ENCODE measurements at regions not wholly inside any gene's neighbourhood (a gene's known extent, or its start where the extent isn't known, plus 50 kb on each side); places are given as distances from the start of the nearest gene placed in this dataset.
"Not testable (repeated sequence)": the region's sequence is repeated elsewhere in the genome, so short reads cannot be mapped to it uniquely, and the experiment has no call there.

DNA sequence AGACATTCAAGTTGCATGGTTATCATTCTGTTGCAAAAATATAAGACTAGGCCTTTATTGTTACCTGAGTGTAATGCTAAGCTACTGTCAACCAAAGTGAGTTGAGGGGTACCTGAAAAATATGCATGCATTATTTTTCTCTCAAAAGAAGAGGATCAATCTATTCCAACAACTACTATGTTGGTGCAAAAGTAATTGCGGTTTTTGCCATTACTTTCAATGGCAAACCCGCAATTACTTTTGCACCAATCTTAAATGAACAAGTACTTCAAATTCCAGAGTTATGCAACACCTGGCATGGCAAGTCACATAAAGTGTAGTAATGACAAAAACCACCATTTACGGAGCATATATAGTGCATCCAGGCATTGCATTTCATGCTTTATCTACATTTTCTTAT lies 307.0 kb upstream of the NOX3 start:
- no peak for DNase-seq (ENCODE audit: low read depth in 4 of 4, low spot score in 3 of 4)

GRCh38 chr6:155755452-155755851 lies 299.8 kb upstream of the NOX3 start:
- no peak for DNase-seq (ENCODE audit: low read depth in 4 of 4, low spot score in 3 of 4)

GRCh38 chr6:155748778-155749177 lies 293.1 kb upstream of the NOX3 start:
- not testable (repeated sequence) for DNase-seq (ENCODE audit: low read depth in 4 of 4, low spot score in 3 of 4)

DNA sequence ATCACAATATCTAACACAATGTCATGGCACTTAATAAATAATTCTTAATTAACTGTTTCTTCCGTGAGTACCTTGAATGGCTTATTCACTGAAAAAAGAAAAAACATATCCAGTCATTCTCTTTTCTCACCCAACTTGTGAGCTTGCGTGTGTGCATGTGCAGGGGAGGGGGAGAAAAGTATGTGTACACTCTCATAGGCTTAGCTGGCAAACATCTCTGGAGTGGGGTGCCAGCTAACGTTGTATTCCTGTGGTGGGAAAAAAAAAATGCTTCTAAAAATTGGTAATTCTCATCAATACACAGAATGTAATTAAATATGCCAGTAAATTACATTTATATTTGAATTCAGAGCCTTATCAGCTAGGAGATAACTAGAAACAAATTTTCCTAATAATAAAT lies 291.9 kb upstream of the NOX3 start:
- no peak for DNase-seq (ENCODE audit: low read depth in 4 of 4, low spot score in 3 of 4)

GRCh38 chr6:155740781-155741399 lies 285.3 kb upstream of the NOX3 start:
- DNase-seq (ENCODE audit: low read depth in 4 of 4, low spot score in 3 of 4): no peak

DNA sequence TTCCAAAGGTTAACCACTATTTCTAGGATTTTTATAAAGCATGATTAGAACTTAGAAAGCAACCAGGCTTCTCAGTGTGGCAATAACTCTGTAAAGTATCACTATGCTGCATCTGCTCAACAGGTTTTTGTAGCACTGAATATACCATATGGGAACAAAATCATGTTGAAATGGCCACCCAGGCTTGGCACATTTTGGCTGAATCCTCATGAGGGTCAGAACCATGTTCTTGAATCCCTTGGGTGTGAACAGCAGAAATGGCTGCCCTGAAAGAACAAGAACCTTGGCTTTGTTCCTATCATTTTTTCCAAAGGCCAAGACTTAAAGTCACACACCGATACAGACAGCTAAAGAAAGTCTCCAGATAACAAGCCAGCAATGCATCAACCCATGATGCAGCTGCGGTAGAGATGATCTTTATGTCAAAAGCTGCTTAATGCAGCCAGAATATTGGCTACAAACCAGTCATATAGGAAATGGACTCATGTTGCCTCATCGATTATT lies 283.0 kb upstream of the NOX3 start:
- no peak for DNase-seq (ENCODE audit: low read depth in 4 of 4, low spot score in 3 of 4)

- no peak for DNase-seq (ENCODE audit: low read depth in 4 of 4, low spot score in 3 of 4)
Observed at GRCh38 chr6:155717374-155717773, 261.7 kb upstream of the NOX3 start.

DNA sequence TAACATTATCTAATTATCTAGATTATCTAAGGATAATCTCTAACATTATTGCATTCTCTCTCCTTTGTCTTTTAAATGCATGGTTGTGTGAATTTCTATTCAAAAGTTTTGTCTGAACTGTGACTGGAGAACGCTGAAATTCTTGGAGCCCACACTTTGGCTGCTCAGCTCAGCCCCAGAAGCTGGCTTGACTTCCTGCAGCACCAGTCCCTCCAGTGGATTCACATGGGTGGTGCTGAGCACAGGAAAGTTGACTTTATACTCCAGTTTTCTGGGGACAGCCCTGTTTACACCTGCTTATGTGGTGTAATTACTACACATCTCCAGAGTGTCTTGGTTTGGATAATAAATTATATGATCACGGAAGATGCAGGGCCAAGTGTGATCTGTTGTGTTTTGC lies 255.1 kb upstream of the NOX3 start:
- DNase-seq (ENCODE audit: low read depth in 4 of 4, low spot score in 3 of 4): no peak

- no peak for DNase-seq (ENCODE audit: low read depth in 4 of 4, low spot score in 3 of 4)
Observed at GRCh38 chr6:155709262-155709661, 253.6 kb upstream of the NOX3 start.

GRCh38 chr6:155708100-155708499 lies 252.5 kb upstream of the NOX3 start:
- no peak for DNase-seq (ENCODE audit: low read depth in 4 of 4, low spot score in 3 of 4)

DNA sequence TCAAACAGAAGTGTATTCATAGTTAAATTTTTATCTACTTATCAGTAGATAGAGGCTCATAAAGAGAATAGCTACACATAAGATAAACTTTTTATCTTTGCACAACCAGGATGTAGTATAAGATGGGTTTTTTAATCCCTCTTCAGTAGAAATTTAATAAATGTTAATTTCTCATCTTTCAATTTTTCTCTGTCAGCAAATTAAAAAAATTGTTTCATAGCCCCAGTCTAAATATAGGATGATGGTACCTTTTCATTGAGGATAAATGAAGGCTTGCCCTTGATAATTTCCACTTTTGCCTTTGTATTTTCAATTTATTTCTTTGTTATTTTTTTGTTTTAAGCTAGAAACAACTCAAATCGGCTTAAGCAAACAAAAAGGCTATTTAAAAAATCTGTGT lies 251.2 kb upstream of the NOX3 start:
- no peak for DNase-seq (ENCODE audit: low read depth in 4 of 4, low spot score in 3 of 4)

DNA sequence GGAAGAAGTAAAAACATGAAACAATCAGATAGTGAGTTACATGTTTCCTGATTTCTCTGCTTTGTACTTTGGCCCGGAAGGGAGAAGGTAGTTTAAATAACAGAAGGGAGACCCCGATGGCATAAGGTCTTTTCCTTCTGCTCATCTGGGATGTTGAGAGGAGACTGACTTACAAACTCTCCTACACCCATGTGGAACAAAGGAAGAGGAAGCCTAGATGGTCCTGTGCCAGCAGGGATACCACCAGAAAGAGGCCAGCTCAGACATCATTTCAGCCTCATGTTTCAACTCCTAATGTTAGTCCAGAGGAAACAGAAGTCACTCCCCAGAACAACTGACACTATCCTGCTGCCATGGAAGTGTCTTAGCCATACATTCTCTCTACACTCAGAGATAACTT lies 250.7 kb upstream of the NOX3 start:
- DNase-seq (ENCODE audit: low read depth in 4 of 4, low spot score in 3 of 4): no peak

DNA sequence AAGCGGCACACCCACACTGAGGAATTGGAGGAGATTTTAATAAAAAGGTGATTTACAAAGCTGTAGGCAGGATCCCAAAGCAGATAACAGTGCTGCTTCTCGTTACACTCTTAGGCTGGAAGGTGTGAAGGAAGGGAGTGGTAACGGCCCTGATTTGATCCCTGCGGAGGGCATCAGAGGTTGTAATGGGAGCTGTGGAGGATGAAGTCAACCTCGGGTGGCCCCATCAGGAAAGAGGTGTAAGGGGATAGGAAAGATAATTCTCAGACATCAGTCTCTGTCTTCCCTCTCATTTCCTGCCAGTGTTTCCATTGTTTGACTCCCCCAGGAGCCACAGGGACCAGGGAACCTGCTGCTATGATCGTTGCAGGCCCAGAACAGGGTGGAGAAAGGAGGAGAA lies 245.7 kb upstream of the NOX3 start:
- no peak for DNase-seq (ENCODE audit: low read depth in 4 of 4, low spot score in 3 of 4)

- DNase-seq (ENCODE audit: low read depth in 4 of 4, low spot score in 3 of 4): no peak
Observed at GRCh38 chr6:155695495-155695894, 239.9 kb upstream of the NOX3 start.

- no peak for DNase-seq (ENCODE audit: low read depth in 4 of 4, low spot score in 3 of 4)
Observed at GRCh38 chr6:155694419-155694790, 238.8 kb upstream of the NOX3 start.

DNA sequence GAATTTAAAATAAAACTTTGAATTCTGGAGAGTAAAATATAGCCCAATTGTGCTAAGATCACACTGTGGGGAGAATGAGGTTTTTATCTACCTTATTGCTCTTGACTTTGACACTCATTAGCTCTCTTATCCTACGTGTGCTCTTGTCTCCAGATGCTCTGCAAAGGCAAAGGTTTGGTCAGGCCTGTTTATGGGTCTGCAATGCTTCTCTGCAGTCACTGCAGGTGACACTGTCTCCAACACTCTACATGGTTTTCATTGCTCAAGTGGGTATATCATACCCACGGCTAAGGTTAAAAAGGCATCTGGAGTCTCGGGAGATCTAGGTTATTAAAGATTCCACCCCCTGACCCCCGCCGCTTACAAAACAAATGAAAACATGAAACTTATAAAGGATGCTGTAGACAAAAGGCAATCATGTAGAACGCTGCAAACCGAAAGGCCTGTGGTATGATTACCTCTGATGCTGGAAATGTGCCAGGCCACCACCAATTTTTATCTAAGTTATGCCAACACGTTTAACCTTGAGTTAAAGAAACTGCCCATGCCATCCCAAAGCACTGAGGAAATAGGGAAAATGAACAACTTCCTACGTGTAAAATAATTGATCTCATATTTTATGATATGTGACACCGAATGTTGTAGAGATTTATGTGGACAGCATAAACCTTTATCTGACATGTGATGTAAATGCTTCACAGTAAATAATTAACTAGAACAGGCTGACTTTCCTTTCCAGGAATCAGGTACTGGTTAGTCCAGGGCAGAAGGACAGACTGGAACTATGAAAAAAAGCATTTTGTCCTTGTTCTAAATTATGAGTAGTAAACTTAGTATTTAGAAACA lies 238.2 kb upstream of the NOX3 start:
- DNase-seq (ENCODE audit: low read depth in 4 of 4, low spot score in 3 of 4): peak in 3 of 4 donors; percentile 20 to 50 (median 25)

GRCh38 chr6:155690820-155691219 lies 235.2 kb upstream of the NOX3 start:
- DNase-seq (ENCODE audit: low read depth in 4 of 4, low spot score in 3 of 4): no peak

DNA sequence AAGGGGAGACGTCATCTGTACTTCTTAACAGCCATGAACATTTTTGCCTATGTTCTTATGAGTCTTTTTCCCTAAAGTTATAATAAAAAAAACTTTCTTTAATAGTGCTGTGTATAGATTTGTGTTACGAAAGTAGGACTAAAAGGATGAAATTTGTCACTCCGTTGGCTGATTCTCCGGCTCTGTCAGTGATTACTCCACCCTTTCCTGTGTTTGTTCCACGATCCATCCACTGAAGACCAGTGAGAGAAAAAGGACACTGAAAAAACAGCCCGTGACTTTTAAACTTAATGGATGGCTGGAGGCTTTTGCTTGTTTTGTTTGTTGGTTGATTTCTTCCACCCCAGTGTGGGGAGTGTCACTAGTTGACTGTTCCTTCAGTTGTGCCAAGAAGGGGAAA lies 232.0 kb upstream of the NOX3 start:
- no peak for DNase-seq (ENCODE audit: low read depth in 4 of 4, low spot score in 3 of 4)

DNA sequence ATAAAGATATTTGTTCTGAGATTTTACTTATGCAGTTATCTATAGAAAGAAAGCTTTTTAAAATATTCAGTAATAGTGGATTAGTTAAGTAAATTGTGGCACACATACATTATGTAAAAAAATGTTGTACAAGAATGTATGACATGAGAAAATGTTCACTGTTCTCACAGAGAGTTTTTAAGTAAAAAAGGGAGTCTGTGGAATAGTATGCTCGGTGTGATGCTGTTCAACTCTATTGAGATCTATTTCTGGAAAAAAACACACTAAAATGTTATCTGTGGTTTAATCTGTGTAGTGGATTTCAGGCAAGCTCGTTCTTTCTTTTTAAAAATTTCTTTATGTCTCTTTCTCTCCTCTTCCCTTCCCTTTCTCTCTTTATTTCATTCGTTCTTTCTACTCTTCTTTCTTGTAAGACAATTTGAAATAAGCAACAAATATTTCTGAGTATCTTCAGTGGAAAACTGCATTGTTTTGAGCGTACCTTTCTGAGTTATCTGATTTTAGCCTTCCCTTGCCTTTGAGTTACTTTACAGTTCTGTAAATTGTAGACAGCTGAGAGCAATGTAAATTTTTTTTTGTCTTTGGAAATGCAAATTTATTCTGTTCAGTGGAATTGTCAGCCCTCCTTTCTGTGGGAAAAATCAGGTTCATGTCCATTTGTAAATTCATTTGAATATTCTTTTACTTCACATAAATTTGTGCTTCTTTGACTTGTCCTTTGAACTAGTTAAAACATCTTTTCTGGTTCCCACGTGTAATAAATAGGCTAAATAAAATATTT lies 229.0 kb upstream of the NOX3 start:
- no peak for DNase-seq (ENCODE audit: low read depth in 4 of 4, low spot score in 3 of 4)

DNA sequence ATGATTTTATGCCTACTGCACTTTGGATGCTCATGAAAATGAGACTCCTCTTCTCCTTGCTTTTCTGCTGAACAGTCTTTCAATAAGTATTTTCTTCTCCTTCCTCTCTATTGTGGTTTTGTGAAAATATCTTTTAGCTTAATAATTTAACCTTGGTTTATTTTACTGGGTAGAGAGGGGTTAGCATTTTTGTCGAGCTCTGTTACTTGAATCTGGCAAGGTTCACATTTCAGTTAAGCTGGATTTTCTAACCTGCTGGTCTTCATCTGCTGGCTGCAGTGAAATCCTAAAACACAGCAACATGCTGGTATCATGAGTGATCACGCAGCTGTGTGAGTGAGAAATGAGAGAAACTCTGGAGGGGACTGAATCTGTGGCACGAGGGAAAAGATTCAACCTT lies 222.7 kb upstream of the NOX3 start:
- no peak for DNase-seq (ENCODE audit: low read depth in 4 of 4, low spot score in 3 of 4)

DNA sequence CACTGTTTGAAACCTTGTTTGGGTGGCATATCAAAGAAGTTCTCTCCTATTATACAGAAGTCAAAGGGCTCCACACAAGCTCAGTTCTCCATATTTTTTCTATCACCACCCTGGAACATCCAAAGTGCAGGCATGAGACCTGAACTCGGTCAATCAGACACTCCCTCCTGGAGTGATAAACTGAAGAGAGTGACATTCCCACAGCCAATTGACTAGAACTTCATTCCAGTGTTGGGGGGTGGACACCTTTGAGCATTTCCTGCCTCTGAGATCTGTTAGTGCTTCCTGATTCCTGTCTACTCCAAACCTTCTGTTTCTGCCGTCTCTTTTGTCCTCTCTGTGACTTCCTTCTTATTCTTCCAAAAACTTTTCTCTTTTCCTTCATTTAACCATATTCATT lies 220.7 kb upstream of the NOX3 start:
- DNase-seq (ENCODE audit: low read depth in 4 of 4, low spot score in 3 of 4): no peak

- no peak for DNase-seq (ENCODE audit: low read depth in 4 of 4, low spot score in 3 of 4)
Observed at GRCh38 chr6:155670655-155671054, 215.0 kb upstream of the NOX3 start.
